ENCODE measurements at regions not wholly inside any gene's neighbourhood (a gene's known extent, or its start where the extent isn't known, plus 50 kb on each side); places are given as distances from the start of the nearest gene placed in this dataset.

- TF ChIP-seq POLR2AphosphoS5 (IDR thresholded peaks at IDR 0.05; ENCODE audit: low read depth, low read length) (no peak), EP300 (IDR thresholded peaks at IDR 0.05; ENCODE audit: borderline replicate concordance in 1 of 2, low read depth in 1 of 2, low read length in 1 of 2) (peak in 1 of 2 experiments; percentile 47; a peak in 1 of 4 replicates), CTCF (IDR thresholded peaks at IDR 0.05) (no peak), RFX5 (IDR thresholded peaks at IDR 0.05; ENCODE audit: low read length) (no peak), MXI1 (IDR thresholded peaks at IDR 0.05; ENCODE audit: low read depth, low read length) (no peak), SMC3 (IDR thresholded peaks at IDR 0.05; ENCODE audit: low read depth, low read length) (no peak)
These were observed 289.7 kb upstream of the ADAMTS9 start for GRCh38 chr3:64977308-64978100.
